ENCODE measurements at regions not wholly inside any gene's neighbourhood (a gene's known extent, or its start where the extent isn't known, plus 50 kb on each side); places are given as distances from the start of the nearest gene placed in this dataset.

DNA sequence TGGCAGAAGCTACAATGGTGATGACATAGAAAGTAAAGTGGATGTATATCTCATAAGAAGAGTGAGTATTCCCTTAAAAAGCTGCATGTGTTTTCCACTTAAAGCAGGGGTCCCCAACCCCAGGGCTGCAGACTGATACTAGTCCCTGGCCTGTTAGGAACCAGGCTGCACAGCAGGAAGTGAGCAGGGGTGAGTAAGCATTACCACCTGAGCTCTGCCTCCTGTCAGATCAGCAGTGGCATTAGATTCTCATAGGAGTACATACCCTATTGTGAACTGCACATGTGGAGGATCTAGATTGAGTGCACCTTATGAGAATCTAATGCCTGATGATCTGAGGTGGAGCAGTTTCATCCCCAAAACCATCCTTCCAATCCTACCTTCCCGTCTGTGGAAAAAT is 126.1 kb upstream of the CMC1 start:
- H3K79me2 ChIP-seq (ENCODE audit: control insufficient read depth, insufficient read depth, low read length), result no peaks in the 10 kb centered on the region
- ChIA-PET POLR2A (no interaction called here), CTCF (ENCODE audit: low intra/inter-chr PET ratio) (no interaction called here)
- no peak overlapping the region for H2AFZ ChIP-seq (ENCODE audit: low read depth, low read length)
- no peak overlapping the region for H3K27ac ChIP-seq (ENCODE audit: extremely low read depth, low read depth, low read length)
- H3K4me2 ChIP-seq (ENCODE audit: insufficient read depth, low read length), result no peak overlapping the region
- H3K9ac ChIP-seq (ENCODE audit: insufficient read depth in 1 of 2, low read depth in 2 of 2, low read length in 2 of 2), result no peak overlapping the region
- no peaks in the 10 kb centered on the region for H3K27me3 ChIP-seq (ENCODE audit: control insufficient read depth in 2 of 2, insufficient read depth in 2 of 2, low read length in 2 of 2)
- H3K4me3 ChIP-seq, result no peak overlapping the region
- DNase-seq (ENCODE audit: extremely low read depth in 1 of 4, low spot score in 3 of 4), result no peak
- no peaks in the 10 kb centered on the region for H4K20me1 ChIP-seq (replicated peaks; ENCODE audit: control insufficient read depth, insufficient read depth, low read length)
- intact Hi-C loops (cut with micrococcal nuclease) (no loop called here), in situ Hi-C loops (cut with MboI) (no loop called here)
- no peak for FAIRE-seq
- H3K4me1 ChIP-seq (replicated peaks in 1 of 2; ENCODE audit: control insufficient read depth in 2 of 2, insufficient read depth in 2 of 2, low read length in 2 of 2), result no peaks in the 10 kb centered on the region
- WGBS (ENCODE audit: insufficient coverage, low coverage, missing lambda C conversion rate), result 7% methylated on average over 1 of the region's 1 CpG
- BruUV-seq (replicated peaks), result no TSS peak
- no peaks in the 10 kb centered on the region for H3K36me3 ChIP-seq (ENCODE audit: control insufficient read depth, insufficient read depth, low read length)
- H3K9me3 ChIP-seq (replicated peaks; ENCODE audit: control insufficient read depth, insufficient read depth, low read depth, low read length), result no peaks in the 10 kb centered on the region; the same call in none of the 2 replicates
- no peaks in the 10 kb centered on the region for H3K9me1 ChIP-seq (ENCODE audit: control insufficient read depth, insufficient read depth, low read length)
- ATAC-seq, result no peak
- TF ChIP-seq EGR1 (conservative IDR thresholded peaks at IDR 0.05) (no peak), KAT8 (IDR thresholded peaks at IDR 0.05; ENCODE audit: low read depth) (no peak), TAF15 (IDR thresholded peaks at IDR 0.05; ENCODE audit: low read depth, low read length) (no peak), HEY1 (CRISPR knock-in tag; IDR thresholded peaks at IDR 0.05; ENCODE audit: borderline replicate concordance) (no peak), KHSRP (IDR thresholded peaks at IDR 0.05) (no peak), ZC3H4 (CRISPR knock-in tag; IDR thresholded peaks at IDR 0.05; ENCODE audit: borderline replicate concordance) (no peak), NFATC3 (IDR thresholded peaks at IDR 0.05) (no peak), HCFC1 (IDR thresholded peaks at IDR 0.05; ENCODE audit: low read depth, low read length) (no peak), FUS (optimal IDR thresholded peaks at IDR 0.05; ENCODE audit: low read depth, low read length) (no peak), ZNF408 (CRISPR knock-in tag; IDR thresholded peaks at IDR 0.05; ENCODE audit: low read depth) (no peak), POLR2B (IDR thresholded peaks at IDR 0.05; ENCODE audit: low read depth, partially characterized antibody) (no peak)
- TF ChIP-seq, protein P1, sequence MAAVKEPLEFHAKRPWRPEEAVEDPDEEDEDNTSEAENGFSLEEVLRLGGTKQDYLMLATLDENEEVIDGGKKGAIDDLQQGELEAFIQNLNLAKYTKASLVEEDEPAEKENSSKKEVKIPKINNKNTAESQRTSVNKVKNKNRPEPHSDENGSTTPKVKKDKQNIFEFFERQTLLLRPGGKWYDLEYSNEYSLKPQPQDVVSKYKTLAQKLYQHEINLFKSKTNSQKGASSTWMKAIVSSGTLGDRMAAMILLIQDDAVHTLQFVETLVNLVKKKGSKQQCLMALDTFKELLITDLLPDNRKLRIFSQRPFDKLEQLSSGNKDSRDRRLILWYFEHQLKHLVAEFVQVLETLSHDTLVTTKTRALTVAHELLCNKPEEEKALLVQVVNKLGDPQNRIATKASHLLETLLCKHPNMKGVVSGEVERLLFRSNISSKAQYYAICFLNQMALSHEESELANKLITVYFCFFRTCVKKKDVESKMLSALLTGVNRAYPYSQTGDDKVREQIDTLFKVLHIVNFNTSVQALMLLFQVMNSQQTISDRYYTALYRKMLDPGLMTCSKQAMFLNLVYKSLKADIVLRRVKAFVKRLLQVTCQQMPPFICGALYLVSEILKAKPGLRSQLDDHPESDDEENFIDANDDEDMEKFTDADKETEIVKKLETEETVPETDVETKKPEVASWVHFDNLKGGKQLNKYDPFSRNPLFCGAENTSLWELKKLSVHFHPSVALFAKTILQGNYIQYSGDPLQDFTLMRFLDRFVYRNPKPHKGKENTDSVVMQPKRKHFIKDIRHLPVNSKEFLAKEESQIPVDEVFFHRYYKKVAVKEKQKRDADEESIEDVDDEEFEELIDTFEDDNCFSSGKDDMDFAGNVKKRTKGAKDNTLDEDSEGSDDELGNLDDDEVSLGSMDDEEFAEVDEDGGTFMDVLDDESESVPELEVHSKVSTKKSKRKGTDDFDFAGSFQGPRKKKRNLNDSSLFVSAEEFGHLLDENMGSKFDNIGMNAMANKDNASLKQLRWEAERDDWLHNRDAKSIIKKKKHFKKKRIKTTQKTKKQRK (IDR thresholded peaks at IDR 0.05; ENCODE audit: borderline replicate concordance, low read depth, low read length), result no peak
- TF ChIP-seq, protein P2, sequence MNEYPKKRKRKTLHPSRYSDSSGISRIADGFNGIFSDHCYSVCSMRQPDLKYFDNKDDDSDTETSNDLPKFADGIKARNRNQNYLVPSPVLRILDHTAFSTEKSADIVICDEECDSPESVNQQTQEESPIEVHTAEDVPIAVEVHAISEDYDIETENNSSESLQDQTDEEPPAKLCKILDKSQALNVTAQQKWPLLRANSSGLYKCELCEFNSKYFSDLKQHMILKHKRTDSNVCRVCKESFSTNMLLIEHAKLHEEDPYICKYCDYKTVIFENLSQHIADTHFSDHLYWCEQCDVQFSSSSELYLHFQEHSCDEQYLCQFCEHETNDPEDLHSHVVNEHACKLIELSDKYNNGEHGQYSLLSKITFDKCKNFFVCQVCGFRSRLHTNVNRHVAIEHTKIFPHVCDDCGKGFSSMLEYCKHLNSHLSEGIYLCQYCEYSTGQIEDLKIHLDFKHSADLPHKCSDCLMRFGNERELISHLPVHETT (CRISPR knock-in tag; conservative IDR thresholded peaks at IDR 0.05 in 1 of 2, IDR thresholded peaks at IDR 0.05 in 1 of 2), result no peak
- TF ChIP-seq, protein P3, sequence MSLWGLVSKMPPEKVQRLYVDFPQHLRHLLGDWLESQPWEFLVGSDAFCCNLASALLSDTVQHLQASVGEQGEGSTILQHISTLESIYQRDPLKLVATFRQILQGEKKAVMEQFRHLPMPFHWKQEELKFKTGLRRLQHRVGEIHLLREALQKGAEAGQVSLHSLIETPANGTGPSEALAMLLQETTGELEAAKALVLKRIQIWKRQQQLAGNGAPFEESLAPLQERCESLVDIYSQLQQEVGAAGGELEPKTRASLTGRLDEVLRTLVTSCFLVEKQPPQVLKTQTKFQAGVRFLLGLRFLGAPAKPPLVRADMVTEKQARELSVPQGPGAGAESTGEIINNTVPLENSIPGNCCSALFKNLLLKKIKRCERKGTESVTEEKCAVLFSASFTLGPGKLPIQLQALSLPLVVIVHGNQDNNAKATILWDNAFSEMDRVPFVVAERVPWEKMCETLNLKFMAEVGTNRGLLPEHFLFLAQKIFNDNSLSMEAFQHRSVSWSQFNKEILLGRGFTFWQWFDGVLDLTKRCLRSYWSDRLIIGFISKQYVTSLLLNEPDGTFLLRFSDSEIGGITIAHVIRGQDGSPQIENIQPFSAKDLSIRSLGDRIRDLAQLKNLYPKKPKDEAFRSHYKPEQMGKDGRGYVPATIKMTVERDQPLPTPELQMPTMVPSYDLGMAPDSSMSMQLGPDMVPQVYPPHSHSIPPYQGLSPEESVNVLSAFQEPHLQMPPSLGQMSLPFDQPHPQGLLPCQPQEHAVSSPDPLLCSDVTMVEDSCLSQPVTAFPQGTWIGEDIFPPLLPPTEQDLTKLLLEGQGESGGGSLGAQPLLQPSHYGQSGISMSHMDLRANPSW (CRISPR knock-in tag; IDR thresholded peaks at IDR 0.05), result no peak
- TF ChIP-seq, protein P4, sequence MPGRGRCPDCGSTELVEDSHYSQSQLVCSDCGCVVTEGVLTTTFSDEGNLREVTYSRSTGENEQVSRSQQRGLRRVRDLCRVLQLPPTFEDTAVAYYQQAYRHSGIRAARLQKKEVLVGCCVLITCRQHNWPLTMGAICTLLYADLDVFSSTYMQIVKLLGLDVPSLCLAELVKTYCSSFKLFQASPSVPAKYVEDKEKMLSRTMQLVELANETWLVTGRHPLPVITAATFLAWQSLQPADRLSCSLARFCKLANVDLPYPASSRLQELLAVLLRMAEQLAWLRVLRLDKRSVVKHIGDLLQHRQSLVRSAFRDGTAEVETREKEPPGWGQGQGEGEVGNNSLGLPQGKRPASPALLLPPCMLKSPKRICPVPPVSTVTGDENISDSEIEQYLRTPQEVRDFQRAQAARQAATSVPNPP (IDR thresholded peaks at IDR 0.05; ENCODE audit: borderline replicate concordance, insufficient read depth, insufficient read length), result no peak

All from K562 (cell line).